ENCODE measurements at regions not wholly inside any gene's neighbourhood (a gene's known extent, or its start where the extent isn't known, plus 50 kb on each side); places are given as distances from the start of the nearest gene placed in this dataset.

GRCh38 chr2:47266939-47267710 lies 90.8 kb upstream of the CALM2 start:
- H3K9ac ChIP-seq (ENCODE audit: low read length): no peak overlapping the region
- no peak overlapping the region for H2AK5ac ChIP-seq (ENCODE audit: low read length)
- no peak overlapping the region for H3K4ac ChIP-seq (ENCODE audit: low read depth, low read length)
- H2AFZ ChIP-seq (ENCODE audit: insufficient read depth, low read length, poor library complexity): no peak overlapping the region
- H4K12ac ChIP-seq (ENCODE audit: low read depth, low read length): peak overlapping the region; percentile 7
- H2BK5ac ChIP-seq (ENCODE audit: low read depth, low read length, poor library complexity): peak overlapping the region; percentile 29
- H3K4me2 ChIP-seq (ENCODE audit: low read length): no peak overlapping the region
- H3K27ac ChIP-seq (ENCODE audit: low read depth, low read length): no peak overlapping the region
- no peaks in the 10 kb centered on the region for H3K79me2 ChIP-seq (ENCODE audit: control insufficient read depth, insufficient read depth, low read length, poor library complexity)
- H2BK12ac ChIP-seq (ENCODE audit: low read length): peak overlapping the region; percentile 73
- H3K23ac ChIP-seq (ENCODE audit: low read length): no peak overlapping the region
- H3K18ac ChIP-seq (ENCODE audit: low read length): peak overlapping the region; percentile 29
- H3K4me3 ChIP-seq (ENCODE audit: low read depth, low read length): no peak overlapping the region
- H3K14ac ChIP-seq (ENCODE audit: low read length): no peak overlapping the region
- no peak for DNase-seq
- peak overlapping the region; percentile 65 for H4K91ac ChIP-seq (ENCODE audit: low read depth, low read length)
- peak overlapping the region; percentile 47 for H2BK120ac ChIP-seq (ENCODE audit: insufficient read depth, low read length, poor library complexity)
- no peaks in the 10 kb centered on the region for H3K36me3 ChIP-seq (ENCODE audit: control insufficient read depth in 1 of 2, insufficient read depth in 2 of 2, low read length in 2 of 2)
- H4K8ac ChIP-seq (ENCODE audit: low read depth, low read length): no peak overlapping the region
- WGBS (ENCODE audit: extremely low coverage, insufficient coverage, insufficient read length): no CpG with 5 or more reads among the region's 8 CpGs
- H3K27me3 ChIP-seq (ENCODE audit: insufficient read depth, low read length): no peaks in the 10 kb centered on the region
- peaks cover 10% of the 10 kb centered on the region for H3K79me1 ChIP-seq (ENCODE audit: low read length)
- peaks cover 22 to 36% of the 10 kb centered on the region in 2 experiments for H3K4me1 ChIP-seq (ENCODE audit: control insufficient read depth in 1 of 2, insufficient read depth in 2 of 2, low read length in 2 of 2)
- no peaks in the 10 kb centered on the region for H3K9me3 ChIP-seq (ENCODE audit: insufficient read depth, low read depth, low read length)

- Histone ChIP-seq H3K4me1 (ENCODE audit: control insufficient read depth in 1 of 2, insufficient read depth in 2 of 2, low read length in 2 of 2) (peaks cover 22 to 32% of the 10 kb centered on the region in 2 experiments), H2BK120ac (ENCODE audit: insufficient read depth, low read length, poor library complexity) (peak overlapping the region; percentile 3), H3K36me3 (ENCODE audit: control insufficient read depth in 1 of 2, insufficient read depth in 2 of 2, low read length in 2 of 2) (no peaks in the 10 kb centered on the region), H3K79me1 (ENCODE audit: low read length) (peaks cover 6% of the 10 kb centered on the region), H3K4me3 (ENCODE audit: low read depth, low read length) (no peak overlapping the region), H3K79me2 (ENCODE audit: control insufficient read depth, insufficient read depth, low read length, poor library complexity) (no peaks in the 10 kb centered on the region), H4K12ac (ENCODE audit: low read depth, low read length) (no peak overlapping the region), H3K27me3 (ENCODE audit: insufficient read depth, low read length) (no peaks in the 10 kb centered on the region), H3K9ac (ENCODE audit: low read length) (no peak overlapping the region), H3K14ac (ENCODE audit: low read length) (no peak overlapping the region), H2BK12ac (ENCODE audit: low read length) (peak overlapping the region; percentile 29), H2BK5ac (ENCODE audit: low read depth, low read length, poor library complexity) (peak overlapping the region; percentile 0), H3K27ac (ENCODE audit: low read depth, low read length) (peak overlapping the region; percentile 72), H2AK5ac (ENCODE audit: low read length) (no peak overlapping the region), H3K9me3 (ENCODE audit: insufficient read depth, low read depth, low read length) (no peaks in the 10 kb centered on the region), H4K8ac (ENCODE audit: low read depth, low read length) (no peak overlapping the region), H3K4me2 (ENCODE audit: low read length) (peak overlapping the region; percentile 18), H2AFZ (ENCODE audit: insufficient read depth, low read length, poor library complexity) (no peak overlapping the region), H3K18ac (ENCODE audit: low read length) (no peak overlapping the region), H3K23ac (ENCODE audit: low read length) (no peak overlapping the region), H3K4ac (ENCODE audit: low read depth, low read length) (no peak overlapping the region), H4K91ac (ENCODE audit: low read depth, low read length) (peak overlapping the region; percentile 71)
- no CpG with 5 or more reads among the region's 5 CpGs for WGBS (ENCODE audit: extremely low coverage, insufficient coverage, insufficient read length)
- DNase-seq: peak in 1 of 2 donors; percentile 26
These were observed 89.5 kb upstream of the CALM2 start for GRCh38 chr2:47265751-47266231.

GRCh38 chr2:47265158-47265557 lies 88.8 kb upstream of the CALM2 start:
- no peak overlapping the region for H3K9ac ChIP-seq (ENCODE audit: low read length)
- no peak overlapping the region for H3K23ac ChIP-seq (ENCODE audit: low read length)
- peak overlapping the region; percentile 18 for H3K4me2 ChIP-seq (ENCODE audit: low read length)
- no peaks in the 10 kb centered on the region for H3K9me3 ChIP-seq (ENCODE audit: insufficient read depth, low read depth, low read length)
- H3K27me3 ChIP-seq (ENCODE audit: insufficient read depth, low read length): no peaks in the 10 kb centered on the region
- no peaks in the 10 kb centered on the region for H3K79me2 ChIP-seq (ENCODE audit: control insufficient read depth, insufficient read depth, low read length, poor library complexity)
- no peak overlapping the region for H3K4ac ChIP-seq (ENCODE audit: low read depth, low read length)
- H3K79me1 ChIP-seq (ENCODE audit: low read length): peaks cover 6% of the 10 kb centered on the region
- H2AFZ ChIP-seq (ENCODE audit: insufficient read depth, low read length, poor library complexity): no peak overlapping the region
- peaks cover 22 to 34% of the 10 kb centered on the region in 2 experiments for H3K4me1 ChIP-seq (ENCODE audit: control insufficient read depth in 1 of 2, insufficient read depth in 2 of 2, low read length in 2 of 2)
- peak overlapping the region; percentile 93 for H4K91ac ChIP-seq (ENCODE audit: low read depth, low read length)
- H2BK12ac ChIP-seq (ENCODE audit: low read length): peak overlapping the region; percentile 46
- H2BK120ac ChIP-seq (ENCODE audit: insufficient read depth, low read length, poor library complexity): peak overlapping the region; percentile 58
- H3K14ac ChIP-seq (ENCODE audit: low read length): no peak overlapping the region
- H2BK5ac ChIP-seq (ENCODE audit: low read depth, low read length, poor library complexity): peak overlapping the region; percentile 78
- no peak overlapping the region for H4K12ac ChIP-seq (ENCODE audit: low read depth, low read length)
- no CpG with 5 or more reads among the region's 8 CpGs for WGBS (ENCODE audit: extremely low coverage, insufficient coverage, insufficient read length)
- H2AK5ac ChIP-seq (ENCODE audit: low read length): no peak overlapping the region
- H3K18ac ChIP-seq (ENCODE audit: low read length): peak overlapping the region; percentile 27
- peak overlapping the region; percentile 72 for H3K27ac ChIP-seq (ENCODE audit: low read depth, low read length)
- H3K36me3 ChIP-seq (ENCODE audit: control insufficient read depth in 1 of 2, insufficient read depth in 2 of 2, low read length in 2 of 2): no peaks in the 10 kb centered on the region
- no peak overlapping the region for H3K4me3 ChIP-seq (ENCODE audit: low read depth, low read length)
- H4K8ac ChIP-seq (ENCODE audit: low read depth, low read length): peak overlapping the region; percentile 20
- DNase-seq: no peak

- Histone ChIP-seq H3K27me3 (ENCODE audit: insufficient read depth, low read length) (no peaks in the 10 kb centered on the region), H4K12ac (ENCODE audit: low read depth, low read length) (no peak overlapping the region), H3K36me3 (ENCODE audit: control insufficient read depth in 1 of 2, insufficient read depth in 2 of 2, low read length in 2 of 2) (no peaks in the 10 kb centered on the region), H2AK5ac (ENCODE audit: low read length) (peak overlapping the region; percentile 71), H2AFZ (ENCODE audit: insufficient read depth, low read length, poor library complexity) (no peak overlapping the region), H4K91ac (ENCODE audit: low read depth, low read length) (peak overlapping the region; percentile 93), H3K4me1 (ENCODE audit: control insufficient read depth in 1 of 2, insufficient read depth in 2 of 2, low read length in 2 of 2) (peaks cover 22 to 31% of the 10 kb centered on the region in 2 experiments), H3K9me3 (ENCODE audit: insufficient read depth, low read depth, low read length) (no peaks in the 10 kb centered on the region), H3K4me2 (ENCODE audit: low read length) (no peak overlapping the region), H3K18ac (ENCODE audit: low read length) (no peak overlapping the region), H3K27ac (ENCODE audit: low read depth, low read length) (peak overlapping the region; percentile 72), H3K23ac (ENCODE audit: low read length) (no peak overlapping the region), H3K4me3 (ENCODE audit: low read depth, low read length) (no peak overlapping the region), H3K4ac (ENCODE audit: low read depth, low read length) (peak overlapping the region; percentile 41), H2BK12ac (ENCODE audit: low read length) (peak overlapping the region; percentile 72), H2BK120ac (ENCODE audit: insufficient read depth, low read length, poor library complexity) (peak overlapping the region; percentile 58), H3K9ac (ENCODE audit: low read length) (no peak overlapping the region), H3K79me2 (ENCODE audit: control insufficient read depth, insufficient read depth, low read length, poor library complexity) (no peaks in the 10 kb centered on the region), H3K79me1 (ENCODE audit: low read length) (peaks cover 6% of the 10 kb centered on the region), H4K8ac (ENCODE audit: low read depth, low read length) (peak overlapping the region; percentile 23), H2BK5ac (ENCODE audit: low read depth, low read length, poor library complexity) (peak overlapping the region; percentile 78), H3K14ac (ENCODE audit: low read length) (peak overlapping the region; percentile 74)
- no peak for DNase-seq
- WGBS (ENCODE audit: extremely low coverage, insufficient coverage, insufficient read length): no CpG with 5 or more reads among the region's 8 CpGs
These were observed 88.4 kb upstream of the CALM2 start for GRCh38 chr2:47264686-47265085.

Measured in trophoblast cell (in vitro differentiated cells and primary cell).